H9 (cell line): ENCODE measurements at regions not wholly inside any gene's neighbourhood (a gene's known extent, or its start where the extent isn't known, plus 50 kb on each side); places are given as distances from the start of the nearest gene placed in this dataset.

Experiments used
- DNase-seq: peaks from one replicate; pipeline ENCODE4 v3.0.0-alpha.2; 2017
- H2AFZ ChIP-seq: one replicate; pipeline ENCODE4 v1.6.1; 2013; ENCODE audit warnings: mild to moderate bottlenecking, low read length, control low read depth, moderate library complexity
- H2AK5ac ChIP-seq: 2 replicates; pipeline ENCODE4 v1.6.1; 2013; ENCODE audit warnings: low read length, control low read depth, mixed read lengths; ENCODE audit not compliant: insufficient read length
- H2BK120ac ChIP-seq: one replicate; pipeline ENCODE4 v1.6.1; 2013; ENCODE audit warnings: low read depth, mild to moderate bottlenecking, low read length, control low read depth, inconsistent platforms; ENCODE audit not compliant: poor library complexity, severe bottlenecking
- H2BK12ac ChIP-seq: 2 replicates; pipeline ENCODE4 v1.6.1; 2013; ENCODE audit warnings: low read length, control low read depth, mixed read lengths, low read depth; ENCODE audit not compliant: insufficient read length
- H2BK15ac ChIP-seq: 2 replicates; pipeline ENCODE4 v1.6.1; 2013; ENCODE audit warnings: low read depth, low read length, control low read depth
- H2BK20ac ChIP-seq: one replicate; pipeline ENCODE4 v1.6.1; 2013; ENCODE audit warnings: low read depth, mild to moderate bottlenecking, low read length, control low read depth, inconsistent platforms; ENCODE audit not compliant: poor library complexity, severe bottlenecking
- H2BK5ac ChIP-seq: 2 replicates; pipeline ENCODE4 v1.6.1; 2013; ENCODE audit warnings: low read length, control low read depth, mixed read lengths; ENCODE audit not compliant: insufficient read length
- H3K14ac ChIP-seq: 2 replicates; pipeline ENCODE4 v1.6.1; 2013; ENCODE audit warnings: low read length, control low read depth; ENCODE audit not compliant: insufficient read depth
- H3K18ac ChIP-seq: 2 replicates; pipeline ENCODE4 v1.6.1; 2013; ENCODE audit warnings: low read depth, mild to moderate bottlenecking, mixed read lengths, low read length, control low read depth; ENCODE audit not compliant: insufficient read length
- H3K23ac ChIP-seq: 2 replicates; pipeline ENCODE4 v1.6.1; 2013; ENCODE audit warnings: low read length, control low read depth, mixed read lengths, low read depth; ENCODE audit not compliant: insufficient read length
- H3K23me2 ChIP-seq: 2 replicates; pipeline ENCODE4 v1.6.1; 2013; ENCODE audit warnings: low read depth, mild to moderate bottlenecking, mixed read lengths, low read length, control low read depth; ENCODE audit not compliant: insufficient read length, poor library complexity, severe bottlenecking
- H3K27ac ChIP-seq: 2 replicates; pipeline ENCODE4 v1.5.1; 2013; ENCODE audit warnings: low read length, control low read depth, mixed read lengths, low read depth; ENCODE audit not compliant: insufficient read length
- H3K27me3 ChIP-seq: 2 replicates; pipeline ENCODE4 v1.6.1; 2013; ENCODE audit warnings: low read length, control low read depth, inconsistent platforms; ENCODE audit not compliant: insufficient read depth
- H3K4ac ChIP-seq: 2 replicates; pipeline ENCODE4 v1.6.1; 2013; ENCODE audit warnings: low read depth, mild to moderate bottlenecking, control low read depth, inconsistent platforms, low read length, moderate library complexity
- H3K4me1 ChIP-seq: 2 replicates; pipeline ENCODE4 v1.6.1; 2013; ENCODE audit warnings: low read length, control low read depth, inconsistent platforms; ENCODE audit not compliant: insufficient read depth
- H3K4me2 ChIP-seq: 2 replicates; pipeline ENCODE4 v1.6.1; 2013; ENCODE audit warnings: low read length, control low read depth, mixed read lengths; ENCODE audit not compliant: insufficient read length, insufficient read depth
- H3K56ac ChIP-seq: 2 replicates; pipeline ENCODE4 v1.6.1; 2013; ENCODE audit warnings: low read depth, mild to moderate bottlenecking, mixed read lengths, low read length, control low read depth; ENCODE audit not compliant: insufficient read length
- H3K79me1 ChIP-seq: 2 replicates; pipeline ENCODE4 v1.6.1; 2013; ENCODE audit warnings: low read depth, mild to moderate bottlenecking, moderate library complexity, low read length, control low read depth, inconsistent platforms; ENCODE audit not compliant: insufficient read depth, poor library complexity, severe bottlenecking
- H3K79me2 ChIP-seq: 2 replicates; pipeline ENCODE4 v1.6.1; 2013; ENCODE audit warnings: low read length, control low read depth, inconsistent platforms; ENCODE audit not compliant: insufficient read depth
- H3K9ac ChIP-seq: 2 replicates; pipeline ENCODE4 v1.6.1; 2013; ENCODE audit warnings: low read length, control low read depth, mixed read lengths; ENCODE audit not compliant: insufficient read length; ENCODE audit errors: extremely low read depth
- H3K9me3 ChIP-seq: one replicate; pipeline ENCODE4 v1.6.1; 2013; ENCODE audit warnings: low read depth, low read length, inconsistent platforms; ENCODE audit not compliant: control insufficient read depth
- H3T11ph ChIP-seq: one replicate; pipeline ENCODE4 v1.6.1; 2013; ENCODE audit warnings: mild to moderate bottlenecking, low read length, control low read depth, inconsistent platforms
- H4K20me1 ChIP-seq: one replicate; pipeline ENCODE4 v1.6.1; 2013; ENCODE audit not compliant: control insufficient read depth, insufficient read length, insufficient read depth
- H4K5ac ChIP-seq: 2 replicates; pipeline ENCODE4 v1.6.1; 2013; ENCODE audit warnings: low read depth, mild to moderate bottlenecking, mixed read lengths, low read length, control low read depth; ENCODE audit not compliant: insufficient read length
- H4K8ac ChIP-seq: replicated peaks from 2 replicates; pipeline ENCODE4 v1.6.1; 2013; ENCODE audit warnings: low read length, control low read depth, mixed read lengths, low read depth; ENCODE audit not compliant: insufficient read length
- H4K91ac ChIP-seq: 2 replicates; pipeline ENCODE4 v1.6.1; 2013; ENCODE audit warnings: low read depth, mild to moderate bottlenecking, moderate library complexity, mixed read lengths, low read length, control low read depth; ENCODE audit not compliant: insufficient read length
- H3K27ac Mint-ChIP-seq, 3 experiments: 2 replicates in 2 of 3; 3 replicates in 1 of 3; pipeline ENCODE4 v1.8.0; 2020 to 2021; ENCODE audit warnings: mixed read lengths in 3 of 3, mild to moderate bottlenecking in 1 of 3, moderate library complexity in 1 of 3
- H3K27me3 Mint-ChIP-seq: 2 replicates; pipeline ENCODE4 v1.8.0; 2021; ENCODE audit warnings: low read depth, mild to moderate bottlenecking, moderate library complexity, mixed read lengths
- H3K36me3 Mint-ChIP-seq, 3 experiments: 2 replicates in 2 of 3; 3 replicates in 1 of 3; pipeline ENCODE4 v1.8.0; 2020 to 2021; ENCODE audit warnings: low read depth in 3 of 3, mixed read lengths in 3 of 3; ENCODE audit not compliant: insufficient read depth in 1 of 3
- H3K4me1 Mint-ChIP-seq, 2 experiments: 2 replicates each; pipeline ENCODE4 v1.8.0; 2020; ENCODE audit warnings: mixed read lengths in 2 of 2
- H3K4me3 Mint-ChIP-seq, 2 experiments: 2 replicates in 1 of 2; 3 replicates in 1 of 2; pipeline ENCODE4 v1.8.0; 2020 to 2021; ENCODE audit warnings: mild to moderate bottlenecking in 2 of 2, mixed read lengths in 2 of 2, moderate library complexity in 1 of 2
- H3K9me3 Mint-ChIP-seq, 2 experiments: 2 replicates in 1 of 2; 3 replicates in 1 of 2; pipeline ENCODE4 v1.8.0; 2020; ENCODE audit warnings: mild to moderate bottlenecking in 2 of 2, mixed read lengths in 2 of 2, moderate library complexity in 1 of 2
- WGBS: extraction: QIAGEN DNeasy Blood & Tissue Kit; methylation state at CpG from one replicate; pipeline ENCODE4 v1.1.7; 2013; ENCODE audit warnings: missing lambda C conversion rate, low lambda C conversion rate, mixed read lengths; ENCODE audit not compliant: insufficient read length; ENCODE audit errors: extremely low coverage; 5-methylcytosine and 5-hydroxymethylcytosine counted together
- TF ChIP-seq, protein P1 (sequence below): fragments of 200-600 bp; sonication (generic); conservative IDR thresholded peaks from 3 replicates; pipeline ENCODE4 v1.8.0; 2021; ENCODE audit warnings: antibody characterized with exemption, mild to moderate bottlenecking

GRCh38 chr9:7704543-7704942 lies 95.0 kb downstream of the DMAC1 start:
- Mint-ChIP-seq H3K36me3 (no peaks in the 10 kb centered on the region), H3K4me3 (no peak overlapping the region), H3K27ac (no peak overlapping the region), H3K4me1 (no peaks in the 10 kb centered on the region), H3K9me3 (no peaks in the 10 kb centered on the region), H3K27me3 (peaks cover 2% of the 10 kb centered on the region; the same call in 1 of the 2 replicates)
- H2AK5ac ChIP-seq: no peak overlapping the region
- H3K27me3 ChIP-seq: no peaks in the 10 kb centered on the region
- no peak overlapping the region for H4K5ac ChIP-seq
- TF ChIP-seq, protein P1, sequence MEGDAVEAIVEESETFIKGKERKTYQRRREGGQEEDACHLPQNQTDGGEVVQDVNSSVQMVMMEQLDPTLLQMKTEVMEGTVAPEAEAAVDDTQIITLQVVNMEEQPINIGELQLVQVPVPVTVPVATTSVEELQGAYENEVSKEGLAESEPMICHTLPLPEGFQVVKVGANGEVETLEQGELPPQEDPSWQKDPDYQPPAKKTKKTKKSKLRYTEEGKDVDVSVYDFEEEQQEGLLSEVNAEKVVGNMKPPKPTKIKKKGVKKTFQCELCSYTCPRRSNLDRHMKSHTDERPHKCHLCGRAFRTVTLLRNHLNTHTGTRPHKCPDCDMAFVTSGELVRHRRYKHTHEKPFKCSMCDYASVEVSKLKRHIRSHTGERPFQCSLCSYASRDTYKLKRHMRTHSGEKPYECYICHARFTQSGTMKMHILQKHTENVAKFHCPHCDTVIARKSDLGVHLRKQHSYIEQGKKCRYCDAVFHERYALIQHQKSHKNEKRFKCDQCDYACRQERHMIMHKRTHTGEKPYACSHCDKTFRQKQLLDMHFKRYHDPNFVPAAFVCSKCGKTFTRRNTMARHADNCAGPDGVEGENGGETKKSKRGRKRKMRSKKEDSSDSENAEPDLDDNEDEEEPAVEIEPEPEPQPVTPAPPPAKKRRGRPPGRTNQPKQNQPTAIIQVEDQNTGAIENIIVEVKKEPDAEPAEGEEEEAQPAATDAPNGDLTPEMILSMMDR: no peak
- H3K4ac ChIP-seq: no peak overlapping the region
- H4K8ac ChIP-seq: no peak overlapping the region
- no peak overlapping the region for H3K23ac ChIP-seq
- H3K56ac ChIP-seq: no peak overlapping the region
- no peak overlapping the region for H2BK15ac ChIP-seq
- H3K79me1 ChIP-seq: no peaks in the 10 kb centered on the region
- no peak overlapping the region for H2BK20ac ChIP-seq
- no peak for DNase-seq
- H4K20me1 ChIP-seq: no peaks in the 10 kb centered on the region
- no CpG with 5 or more reads among the region's 1 CpG for WGBS
- no peak overlapping the region for H3K27ac ChIP-seq
- H3K14ac ChIP-seq: no peak overlapping the region
- H3K9ac ChIP-seq: no peak overlapping the region
- H2AFZ ChIP-seq: no peak overlapping the region
- H3K79me2 ChIP-seq: no peaks in the 10 kb centered on the region
- no peaks in the 10 kb centered on the region for H3K9me3 ChIP-seq
- no peak overlapping the region for H2BK120ac ChIP-seq
- no peak overlapping the region for H2BK5ac ChIP-seq
- H3K23me2 ChIP-seq: no peaks in the 10 kb centered on the region
- H4K91ac ChIP-seq: no peak overlapping the region
- no peak overlapping the region for H3K4me2 ChIP-seq
- H3K4me1 ChIP-seq: no peaks in the 10 kb centered on the region
- no peak overlapping the region for H3T11ph ChIP-seq
- no peak overlapping the region for H2BK12ac ChIP-seq
- H3K18ac ChIP-seq: no peak overlapping the region
